GM19240 (cell line): ENCODE measurements at regions not wholly inside any gene's neighbourhood (a gene's known extent, or its start where the extent isn't known, plus 50 kb on each side); places are given as distances from the start of the nearest gene placed in this dataset.

Experiments
- DNase-seq: peaks from one replicate; pipeline ENCODE4 v3.0.0; 2011; ENCODE audit warnings: low spot score; ENCODE audit not compliant: insufficient read length

DNA sequence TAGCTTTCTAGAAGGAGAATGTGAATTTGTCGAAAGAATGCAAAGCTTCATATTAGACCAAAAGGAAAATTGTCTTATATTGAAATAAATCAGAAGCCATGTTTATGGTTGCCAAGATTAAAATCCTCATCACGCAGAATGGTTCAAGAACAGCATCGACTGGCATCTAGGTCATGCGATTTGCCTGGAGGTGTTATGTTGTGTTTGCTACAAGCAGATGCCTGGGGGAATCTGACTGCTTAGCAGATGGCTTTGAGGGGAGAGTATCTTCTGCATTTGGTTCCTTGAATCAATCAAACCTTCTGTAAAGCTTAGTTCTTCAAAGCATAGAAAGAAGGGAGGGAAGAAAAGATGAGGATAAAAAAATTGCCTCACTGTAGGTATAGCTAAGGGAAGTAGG is 585.8 kb downstream of the QKI start:
- DNase-seq: no peak

DNA sequence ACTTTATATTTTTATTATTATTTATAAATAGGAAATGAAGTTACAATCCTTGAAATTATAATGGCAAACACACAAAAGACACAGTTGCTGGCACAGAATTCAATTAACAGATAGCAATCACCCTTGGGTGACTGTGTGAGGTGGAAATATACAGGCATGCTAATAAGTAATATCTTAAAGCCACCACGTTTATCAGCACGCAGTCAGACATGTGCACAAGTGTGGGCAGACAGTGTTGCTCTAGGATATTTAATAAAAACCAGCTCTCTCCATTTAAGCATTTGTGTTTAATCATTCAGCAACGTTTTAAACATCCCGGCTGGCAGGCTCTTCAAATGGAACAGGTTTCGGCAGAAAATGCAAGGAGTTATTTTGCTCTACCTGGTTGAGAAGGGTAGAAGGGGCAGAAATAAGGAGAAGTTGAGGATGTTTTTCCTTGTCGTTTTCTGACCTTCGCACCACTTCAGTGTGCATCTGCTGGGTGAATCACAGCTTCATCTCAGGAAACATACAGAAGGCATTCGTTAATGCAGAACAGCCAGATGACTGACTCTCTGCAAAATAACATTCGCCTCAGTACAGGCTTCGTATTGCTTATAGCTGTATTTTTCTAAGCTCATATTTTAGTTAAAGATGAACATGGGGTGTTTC is 585.1 kb downstream of the QKI start:
- no peak for DNase-seq

DNA sequence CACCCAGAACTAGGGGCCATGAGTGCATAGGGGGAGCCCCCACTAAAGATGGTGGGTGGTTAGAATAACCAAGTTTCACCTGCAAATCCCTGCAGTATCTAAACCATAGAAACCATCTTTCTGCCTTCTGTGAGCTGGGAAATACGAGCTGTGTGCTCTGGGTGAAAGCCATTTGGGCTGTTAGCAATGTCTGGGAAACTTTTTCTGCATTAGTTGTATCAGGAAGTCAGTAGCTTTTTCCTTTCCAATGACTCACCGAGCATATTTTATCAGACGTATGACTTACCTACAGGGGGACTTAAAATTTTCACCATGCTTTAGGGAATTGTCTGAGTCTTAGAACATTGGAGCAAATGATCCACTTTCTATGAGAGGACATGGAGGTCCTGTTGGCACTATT is 584.0 kb downstream of the QKI start:
- no peak for DNase-seq

DNA sequence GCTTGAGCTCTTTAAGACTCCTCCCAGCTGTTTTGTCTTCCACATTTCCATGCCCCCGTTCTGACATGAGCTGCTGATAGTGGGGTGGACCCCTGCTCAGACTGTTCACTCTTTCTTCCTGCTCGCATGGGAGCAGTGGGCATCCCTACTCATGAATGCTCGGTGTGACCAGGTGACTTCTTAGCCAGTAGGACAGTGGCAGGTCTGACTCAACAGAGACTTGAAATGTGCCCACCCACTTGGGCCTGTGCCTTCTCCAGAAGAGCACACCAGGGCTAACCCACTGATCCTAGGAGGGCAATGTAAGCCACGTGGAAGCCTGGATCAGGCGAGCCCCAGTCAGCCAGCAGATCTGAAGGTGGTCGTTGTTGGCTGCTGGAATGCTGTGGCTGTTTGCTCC is 582.0 kb downstream of the QKI start:
- DNase-seq: no peak

DNA sequence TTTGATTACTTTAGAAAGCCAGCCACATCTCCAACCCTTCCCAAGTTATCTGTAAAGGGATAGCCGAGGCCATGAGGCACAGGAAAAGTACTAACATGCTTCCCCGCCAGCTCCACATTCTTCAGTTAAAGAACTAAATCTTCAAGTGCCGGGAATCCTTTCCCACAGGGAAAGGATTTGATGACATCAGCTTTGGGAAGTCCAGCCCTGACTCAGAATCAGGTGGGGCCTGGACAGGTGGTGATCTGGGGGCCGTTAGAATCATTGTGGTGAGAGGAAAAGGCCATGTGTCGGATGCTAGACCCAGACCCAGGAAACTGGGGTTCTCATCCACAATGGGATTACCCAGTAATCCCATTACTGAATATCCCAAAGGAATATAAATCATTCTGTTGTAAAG is 580.0 kb downstream of the QKI start:
- no peak for DNase-seq

DNA sequence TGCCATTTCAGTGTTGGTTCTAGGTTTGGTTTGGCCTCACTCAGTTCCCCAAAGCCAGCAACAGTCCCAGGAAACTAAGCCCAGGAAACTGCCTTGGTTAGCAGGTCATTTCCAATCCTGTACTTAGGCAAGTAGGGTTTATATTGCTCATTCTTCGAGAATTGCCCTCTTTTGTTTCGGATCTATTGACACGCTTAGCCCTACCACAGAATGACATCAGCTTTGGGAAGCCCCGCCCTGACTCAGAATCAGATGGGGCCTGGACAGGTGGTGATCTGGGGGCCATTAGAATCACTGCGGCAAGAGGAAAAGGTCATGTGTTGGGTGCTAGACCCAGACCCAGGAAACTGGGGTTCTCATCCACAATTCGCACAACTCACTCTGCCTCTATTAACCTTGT is 578.2 kb downstream of the QKI start:
- DNase-seq: no peak

GRCh38 chr6:163992056-163992455 is 577.5 kb downstream of the QKI start:
- DNase-seq: no peak

DNA sequence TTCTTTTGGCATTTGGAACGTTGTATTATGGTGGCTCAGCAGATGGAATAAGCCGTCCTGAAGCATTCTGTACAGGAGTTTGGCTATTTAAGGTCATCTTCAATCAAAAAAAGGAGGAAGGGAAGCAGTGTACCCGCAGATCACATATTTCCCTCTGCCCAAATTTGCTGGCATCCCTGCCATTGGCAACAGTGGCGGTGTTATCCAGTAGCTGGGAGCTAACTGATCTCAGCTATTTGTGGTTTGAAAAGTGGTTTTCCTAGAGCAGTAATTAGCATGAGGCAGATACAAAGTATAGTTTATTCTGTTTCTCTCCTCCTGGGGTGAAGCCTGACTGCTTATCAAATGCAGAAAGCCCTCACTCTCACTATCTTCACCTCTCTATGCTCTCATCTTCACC is 576.8 kb downstream of the QKI start:
- DNase-seq: no peak

DNA sequence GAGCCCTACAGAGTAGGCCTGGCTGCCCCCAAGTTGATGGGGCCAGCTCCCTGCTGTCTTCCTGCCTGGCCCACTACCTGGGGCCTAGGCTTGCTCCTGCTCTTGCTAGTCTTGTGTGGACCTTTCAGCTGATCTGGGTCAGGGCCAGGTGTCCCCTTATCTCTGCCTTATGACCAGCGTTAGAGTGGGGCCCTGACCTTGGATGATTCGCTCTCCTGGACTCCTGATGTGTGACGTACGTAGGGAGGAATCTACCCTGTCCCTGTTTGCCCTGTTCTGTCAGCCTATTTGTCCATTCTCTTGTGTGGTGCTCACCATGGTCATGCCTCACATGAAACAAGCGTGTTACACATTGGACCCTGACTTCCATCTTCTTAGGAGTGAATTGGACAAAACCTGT is 571.8 kb downstream of the QKI start:
- DNase-seq: no peak

- DNase-seq: no peak
Measured at GRCh38 chr6:163985710-163986109, 571.2 kb downstream of the QKI start.

- DNase-seq: no peak
Measured at GRCh38 chr6:163985040-163985439, 570.5 kb downstream of the QKI start.

DNA sequence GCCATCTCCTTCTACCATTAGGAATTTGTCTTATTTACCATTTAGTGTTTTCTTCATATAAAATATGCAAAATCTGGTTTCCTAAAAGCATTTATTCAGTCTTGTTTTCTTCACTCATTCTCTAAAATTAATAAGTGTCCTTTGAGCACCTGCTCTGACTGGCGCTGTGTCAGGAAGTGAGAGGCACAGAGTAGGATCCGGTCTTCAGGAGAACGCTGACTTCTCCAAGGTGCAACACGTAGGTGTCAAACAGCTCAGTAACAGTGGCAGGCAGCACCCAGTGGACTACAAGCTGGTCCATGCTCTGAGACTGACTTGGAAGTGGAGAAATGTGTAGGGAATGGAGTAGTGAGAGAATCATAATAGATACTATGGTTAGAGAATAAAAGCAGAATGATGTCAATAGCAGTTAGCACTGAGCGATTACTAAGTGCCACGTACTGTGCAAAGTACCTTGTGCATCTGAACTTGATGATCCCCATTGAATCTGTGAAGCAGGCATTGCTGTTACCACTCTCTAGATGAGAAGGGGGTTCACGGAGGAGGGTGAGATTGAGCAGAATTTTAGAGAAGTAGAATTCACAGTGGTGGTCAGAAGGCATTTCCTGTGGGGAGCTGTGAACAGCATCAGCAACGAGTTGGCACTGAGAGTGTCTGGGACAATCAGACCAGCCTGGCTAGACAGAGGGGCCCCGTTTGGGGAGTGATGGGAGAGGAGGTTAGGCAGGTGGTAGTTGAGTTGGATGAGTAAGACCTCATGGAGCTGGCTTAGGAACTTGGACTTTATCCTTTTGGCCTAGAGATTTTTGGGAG is 569.8 kb downstream of the QKI start:
- DNase-seq: no peak

GRCh38 chr6:163983679-163984078 is 569.2 kb downstream of the QKI start:
- DNase-seq: no peak

DNA sequence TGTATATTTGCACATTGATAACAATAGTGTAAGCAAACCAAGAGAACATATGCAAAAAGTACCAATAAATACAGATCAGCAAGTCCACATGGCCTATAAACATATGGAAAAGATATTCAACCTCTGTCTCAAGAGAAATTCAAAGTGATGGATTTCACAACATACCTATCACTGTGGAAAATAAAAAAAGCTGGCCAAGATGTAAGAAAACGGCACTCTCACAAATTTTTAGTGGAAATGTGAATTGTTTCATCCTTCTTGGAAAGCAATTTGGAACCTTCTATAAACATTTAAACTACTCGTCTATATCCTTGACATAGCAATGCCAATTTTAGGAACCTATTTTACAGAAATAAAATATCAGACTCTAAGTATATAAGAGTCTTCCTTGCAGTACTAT is 559.8 kb downstream of the QKI start:
- no peak for DNase-seq

GRCh38 chr6:163971841-163972838 is 557.6 kb downstream of the QKI start:
- DNase-seq: no peak

- DNase-seq: no peak
Measured at GRCh38 chr6:163970846-163971564, 556.5 kb downstream of the QKI start.

DNA sequence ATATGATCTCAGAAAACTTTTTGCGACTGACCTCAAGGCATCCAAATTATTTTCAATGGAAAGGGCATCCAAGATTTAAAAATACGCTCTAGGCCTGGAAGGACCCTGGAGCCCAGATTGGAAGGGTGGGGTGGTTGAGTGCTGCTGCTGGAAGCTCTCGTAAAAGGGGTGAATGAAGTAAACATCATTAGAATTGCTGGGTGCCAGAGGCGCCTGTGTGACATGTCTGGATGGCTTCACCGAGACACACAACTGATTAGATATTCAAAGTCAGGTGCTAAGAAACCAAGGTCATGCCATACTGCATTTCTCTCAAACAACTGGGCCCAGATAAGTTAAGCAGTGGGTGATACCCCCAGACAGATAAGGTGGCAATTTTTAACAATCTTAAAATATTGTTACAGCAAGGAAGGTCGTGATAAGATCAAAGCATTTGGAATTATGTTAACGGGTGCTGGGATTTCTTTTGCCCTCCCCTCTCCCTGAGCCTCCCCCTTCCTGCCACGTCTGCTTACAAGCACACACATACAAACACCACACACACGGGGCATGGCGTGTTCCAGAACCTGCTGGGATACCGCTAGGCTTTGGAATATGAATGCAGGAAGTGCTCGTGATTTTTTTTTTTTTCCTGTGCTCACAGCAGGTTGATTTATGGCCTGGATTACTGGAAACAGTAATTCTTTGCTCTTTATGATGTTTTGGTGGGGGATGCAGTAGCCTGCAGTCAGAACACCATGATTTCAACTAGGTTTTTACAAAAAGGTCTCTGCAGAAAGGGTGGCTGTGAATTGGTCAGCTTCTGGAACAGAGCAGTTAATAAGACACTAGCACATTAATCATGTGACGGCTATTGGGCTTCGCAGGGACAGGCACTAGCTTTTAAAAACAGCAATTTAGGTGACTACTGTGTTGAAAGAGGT is 551.2 kb downstream of the QKI start:
- DNase-seq: no peak

DNA sequence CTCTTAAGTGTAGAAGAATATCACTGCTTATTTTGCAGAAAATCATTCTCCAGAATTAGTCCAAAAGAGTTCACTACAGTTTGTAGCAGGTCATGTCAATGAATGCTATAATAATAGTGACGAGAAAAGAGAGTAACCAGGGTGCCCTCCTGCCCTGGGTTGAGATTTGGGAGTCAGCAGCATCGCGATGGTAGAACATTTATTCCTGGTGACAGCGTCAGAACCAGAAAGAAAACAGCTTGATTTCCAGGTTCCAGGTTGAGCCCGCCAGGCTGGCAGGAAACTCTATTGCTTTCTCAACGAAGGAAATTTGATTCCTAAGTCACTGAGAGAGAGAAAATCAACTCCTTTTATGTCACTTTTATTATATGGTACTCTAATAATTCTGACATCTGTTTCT is 550.3 kb downstream of the QKI start:
- no peak for DNase-seq

GRCh38 chr6:163963205-163964120 is 548.9 kb downstream of the QKI start:
- DNase-seq: no peak
